NCI-H146 treated with DMSO at 0.1 percent for 48 hours (cell line): ENCODE measurements at regions not wholly inside any gene's neighbourhood (a gene's known extent, or its start where the extent isn't known, plus 50 kb on each side); places are given as distances from the start of the nearest gene placed in this dataset.

ENCODE experiments used
- DNase-seq: peaks from one replicate; lab custom pipeline; 2025; ENCODE audit not compliant: unreplicated experiment; lab: John Stamatoyannopoulos, UW

DNA sequence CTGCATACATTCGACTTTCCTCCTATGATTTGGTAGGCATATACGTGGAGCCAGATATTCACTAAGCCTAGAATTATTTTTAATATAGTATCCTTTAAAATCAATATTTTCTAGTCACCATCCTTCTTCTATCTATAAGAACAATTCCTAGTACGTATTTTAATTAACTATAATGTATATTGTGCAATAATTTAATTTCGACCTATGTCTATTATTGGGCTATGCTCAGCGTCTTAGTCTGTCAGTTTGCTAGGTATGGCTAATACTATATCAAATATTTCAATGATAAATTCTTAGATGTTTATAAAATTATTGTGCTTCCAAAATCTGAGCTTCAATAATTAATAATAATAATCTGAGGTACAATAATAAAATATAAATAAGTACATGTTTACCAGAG, 705.3 kb downstream of the PRELID2 start:
- no peak for DNase-seq

DNA sequence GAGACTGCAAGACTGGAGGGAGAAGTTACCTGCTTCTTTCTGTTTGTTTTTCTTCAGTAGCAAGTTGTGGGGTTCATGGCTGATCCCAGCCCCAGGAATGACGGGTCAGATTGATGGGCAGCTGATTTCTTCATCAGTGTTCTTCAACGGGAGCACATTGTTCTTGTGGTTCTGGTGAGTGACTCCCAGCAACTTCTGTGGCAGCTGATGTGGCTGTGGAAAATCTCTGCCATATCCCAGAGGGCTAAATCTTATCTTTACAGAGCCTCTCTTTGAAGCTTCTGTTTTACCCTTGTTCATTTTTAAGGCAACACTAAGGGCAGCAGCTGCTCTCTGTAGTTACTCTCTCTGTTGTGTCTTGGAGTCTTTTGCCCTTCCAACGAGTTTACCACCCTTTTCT, 710.3 kb downstream of the PRELID2 start:
- DNase-seq = no peak

DNA sequence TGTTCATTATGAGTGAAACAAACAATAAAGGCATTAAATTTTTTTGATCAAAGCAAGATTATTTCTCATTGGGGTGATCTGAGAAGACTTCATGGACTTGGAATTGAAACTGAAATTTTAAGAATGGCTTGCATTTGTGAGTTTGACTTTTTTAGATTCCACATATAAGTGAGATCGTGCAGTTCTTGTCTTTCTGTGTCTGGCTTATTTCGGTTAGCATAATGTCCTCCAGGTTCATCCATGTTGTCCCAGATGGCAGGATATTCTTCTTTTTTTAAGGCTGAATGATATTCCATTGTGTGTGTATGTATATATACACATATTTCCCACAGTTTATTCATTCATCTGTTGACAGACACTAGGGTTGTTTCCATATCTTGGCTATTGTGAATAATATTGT, 716.5 kb downstream of the PRELID2 start:
- DNase-seq = no peak

- no peak for DNase-seq
Measured at GRCh38 chr5:145118127-145118526, 717.0 kb downstream of the PRELID2 start.

GRCh38 chr5:145117285-145117684, 717.9 kb downstream of the PRELID2 start:
- no peak for DNase-seq

DNA sequence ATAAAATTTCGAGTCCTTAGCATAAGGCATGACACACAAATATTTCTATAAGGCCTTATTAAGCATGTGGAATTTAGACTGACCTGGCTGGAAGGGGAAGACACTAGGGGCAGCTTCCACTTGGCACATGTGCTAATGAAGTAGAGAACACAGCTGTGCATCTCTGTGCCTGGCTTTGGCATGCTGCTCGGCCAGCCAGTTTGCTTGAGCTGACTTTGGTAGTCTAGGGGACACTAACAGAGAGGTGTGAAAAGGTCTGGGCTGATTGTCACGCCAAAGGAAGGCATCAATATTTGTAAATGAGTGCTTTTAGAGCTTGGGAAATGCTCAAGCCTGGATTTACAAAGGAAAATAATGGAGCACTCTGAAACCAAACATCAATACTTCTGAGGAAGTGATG, 723.7 kb downstream of the PRELID2 start:
- no peak for DNase-seq

- no peak for DNase-seq
Measured at GRCh38 chr5:145110834-145111233, 724.3 kb downstream of the PRELID2 start.

GRCh38 chr5:145110181-145110580, 725.0 kb downstream of the PRELID2 start:
- no peak for DNase-seq

DNA sequence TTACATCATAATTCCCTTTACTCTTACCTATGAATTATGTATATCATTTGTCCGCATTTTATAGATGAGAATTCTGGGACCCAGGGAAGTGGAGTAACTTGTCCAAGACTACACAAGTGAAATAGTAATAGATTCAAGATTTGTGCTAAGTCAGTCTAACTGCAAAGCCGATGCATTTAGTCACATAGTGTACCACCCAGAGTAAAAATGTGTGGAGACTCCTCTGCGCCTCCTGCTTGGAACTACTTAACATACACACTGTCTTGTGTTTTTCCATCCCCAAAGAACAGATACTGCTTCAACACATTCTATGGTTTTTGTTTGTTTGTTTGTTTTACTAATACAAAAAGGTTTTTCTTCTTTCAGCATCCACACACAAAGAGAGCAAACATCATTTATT, 729.8 kb downstream of the PRELID2 start:
- DNase-seq = no peak

DNA sequence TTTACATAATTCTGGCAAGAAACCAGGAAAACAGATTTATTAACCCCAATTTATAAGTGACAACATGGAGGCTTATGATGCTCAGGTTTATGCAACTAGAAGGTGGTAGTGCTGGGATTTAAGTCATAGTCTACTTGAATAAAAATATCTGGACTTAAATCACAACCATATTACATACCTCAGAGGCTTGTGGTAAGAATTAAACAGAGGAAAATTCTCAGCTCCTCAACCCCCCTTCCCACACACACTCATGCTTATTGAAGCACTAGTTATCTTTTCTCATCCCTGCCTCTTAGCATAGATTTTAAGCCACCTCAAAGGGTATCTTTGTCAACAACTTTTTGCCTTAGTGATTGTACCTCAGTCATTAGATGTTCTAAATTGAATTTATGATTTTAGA, 731.0 kb downstream of the PRELID2 start:
- DNase-seq = no peak

- DNase-seq = no peak
Measured at GRCh38 chr5:145101246-145101645, 733.9 kb downstream of the PRELID2 start.

DNA sequence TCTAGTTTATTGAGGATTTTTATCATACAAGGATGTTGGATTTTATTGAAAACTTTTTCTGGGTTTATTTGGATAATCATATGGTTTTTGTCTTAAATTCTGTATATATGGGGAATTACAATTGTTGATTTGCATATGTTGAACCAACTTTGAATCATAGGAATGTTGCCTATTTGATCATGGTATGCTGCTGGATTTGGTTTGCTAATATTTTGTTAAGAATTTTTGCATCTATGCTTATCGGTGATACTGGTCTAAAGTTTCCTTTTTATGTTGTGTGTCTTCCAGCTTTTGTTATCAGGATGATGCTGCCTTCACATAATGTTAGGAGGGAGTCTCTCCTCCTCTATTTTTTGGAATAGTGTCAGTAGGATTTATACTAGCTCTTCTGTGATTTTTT, 745.0 kb downstream of the PRELID2 start:
- DNase-seq = no peak

GRCh38 chr5:145084834-145085233, 750.3 kb downstream of the PRELID2 start:
- DNase-seq = no peak

DNA sequence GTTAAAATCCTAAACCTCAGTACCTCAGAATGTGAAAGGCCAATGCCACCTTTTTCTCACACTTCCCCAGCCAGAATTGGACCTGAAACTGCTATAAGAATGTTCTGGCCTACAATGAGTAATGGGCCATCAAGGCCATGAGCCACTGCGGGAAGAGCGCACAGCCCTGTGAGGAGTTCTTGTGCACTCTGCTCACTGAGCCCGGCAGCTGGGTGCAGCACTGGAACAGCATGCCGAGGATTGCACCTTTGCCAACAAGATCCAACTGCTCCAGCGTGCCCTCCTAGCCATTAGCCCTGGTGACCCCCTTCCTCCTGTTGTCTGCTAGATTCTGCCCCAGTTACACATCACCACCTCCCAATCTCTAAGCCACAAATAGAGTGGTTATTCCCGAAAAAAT, 758.1 kb downstream of the PRELID2 start:
- DNase-seq = no peak

DNA sequence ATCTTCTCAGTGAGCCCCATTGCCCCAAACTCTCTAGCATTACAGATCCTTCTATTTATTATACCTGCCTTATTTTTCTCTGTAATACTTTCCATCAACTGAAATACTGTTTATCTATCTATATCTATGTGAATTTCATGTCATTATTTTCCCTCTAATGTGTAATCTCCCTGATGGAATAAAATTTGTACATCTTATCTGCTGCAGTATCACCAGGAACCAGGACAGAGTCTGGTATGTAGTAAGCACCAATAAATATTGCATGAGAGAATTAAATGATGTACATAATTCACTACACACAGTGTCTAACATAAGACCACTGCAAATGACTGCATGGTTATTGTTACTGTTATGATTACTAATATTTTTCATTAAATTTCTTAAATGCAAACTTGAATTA, 759.1 kb downstream of the PRELID2 start:
- no peak for DNase-seq

DNA sequence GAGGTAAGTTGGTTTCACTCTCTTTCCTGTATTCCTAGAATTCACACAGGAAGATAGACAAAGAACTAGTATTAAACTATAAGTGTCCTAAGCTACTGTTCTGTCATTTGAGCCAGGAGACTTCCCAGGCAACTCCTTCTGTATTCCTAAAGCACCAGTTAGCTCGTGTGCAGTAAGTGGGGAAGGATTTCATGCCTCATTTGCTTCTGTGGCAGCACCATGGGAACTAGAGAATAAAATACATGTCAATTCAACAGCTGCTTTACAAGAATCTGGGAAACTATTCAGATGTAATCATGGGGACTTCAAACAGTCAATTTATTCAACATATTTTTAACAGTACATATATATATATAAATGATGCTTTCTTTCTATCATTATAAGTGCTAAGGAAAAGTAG, 762.3 kb downstream of the PRELID2 start:
- DNase-seq = no peak

DNA sequence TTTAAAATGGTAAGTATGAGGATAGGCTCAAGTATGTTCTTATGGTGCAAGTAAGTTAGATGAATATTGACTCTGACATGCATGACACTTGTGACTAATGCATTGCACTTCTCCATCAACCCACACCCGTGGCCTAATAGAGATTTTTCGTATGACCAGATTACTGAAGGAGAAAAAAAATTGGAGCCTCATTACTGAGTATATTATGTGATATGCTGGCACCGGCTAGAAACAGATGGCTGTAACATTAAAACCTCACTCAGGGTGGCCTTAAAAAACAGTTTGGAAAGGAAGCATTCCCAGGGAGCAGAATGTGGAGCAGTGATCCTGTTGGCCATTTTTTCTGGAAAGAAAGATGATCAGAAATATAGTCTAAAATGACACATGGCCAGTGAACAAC, 766.4 kb downstream of the PRELID2 start:
- no peak for DNase-seq

GRCh38 chr5:145062280-145063062, 772.7 kb downstream of the PRELID2 start:
- DNase-seq = no peak

DNA sequence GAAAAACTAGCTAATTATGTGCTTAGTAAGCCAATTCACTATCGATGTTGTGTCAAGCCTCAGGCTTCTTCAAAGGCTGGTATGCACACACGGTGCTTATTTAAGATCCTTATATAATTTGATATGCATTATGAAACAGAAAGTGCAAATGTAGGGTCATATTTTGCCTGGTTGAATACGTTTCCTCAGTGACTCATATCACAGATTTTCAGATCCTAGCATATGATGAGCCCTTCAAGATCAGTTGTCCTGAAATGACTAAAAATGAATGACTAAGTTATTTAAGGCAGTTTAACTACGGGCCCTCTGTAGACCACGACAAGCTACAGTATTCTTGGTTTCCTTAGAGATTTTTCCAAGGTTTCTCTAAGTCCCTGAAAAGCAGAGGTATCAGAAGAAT, 778.3 kb downstream of the PRELID2 start:
- no peak for DNase-seq

GRCh38 chr5:145050181-145050580, 785.0 kb downstream of the PRELID2 start:
- DNase-seq = no peak

DNA sequence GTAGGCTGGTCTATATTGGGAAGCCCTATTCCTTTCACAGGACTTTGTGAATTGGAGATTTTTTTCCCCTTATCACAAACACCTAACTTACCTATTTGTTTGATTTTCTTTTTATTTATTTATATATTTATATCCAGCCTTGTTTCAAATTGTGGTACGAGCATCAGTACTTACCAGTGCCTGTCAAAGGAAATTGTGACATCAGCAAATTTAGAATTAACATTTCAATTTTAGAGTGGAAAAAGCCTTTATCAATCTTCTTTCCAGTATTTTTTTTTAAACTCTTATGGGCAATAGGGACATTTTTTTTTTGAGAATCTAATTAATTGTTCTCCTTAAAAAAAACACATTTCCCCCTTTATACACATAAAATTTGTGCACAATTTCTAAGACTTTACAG, 790.2 kb downstream of the PRELID2 start:
- no peak for DNase-seq

DNA sequence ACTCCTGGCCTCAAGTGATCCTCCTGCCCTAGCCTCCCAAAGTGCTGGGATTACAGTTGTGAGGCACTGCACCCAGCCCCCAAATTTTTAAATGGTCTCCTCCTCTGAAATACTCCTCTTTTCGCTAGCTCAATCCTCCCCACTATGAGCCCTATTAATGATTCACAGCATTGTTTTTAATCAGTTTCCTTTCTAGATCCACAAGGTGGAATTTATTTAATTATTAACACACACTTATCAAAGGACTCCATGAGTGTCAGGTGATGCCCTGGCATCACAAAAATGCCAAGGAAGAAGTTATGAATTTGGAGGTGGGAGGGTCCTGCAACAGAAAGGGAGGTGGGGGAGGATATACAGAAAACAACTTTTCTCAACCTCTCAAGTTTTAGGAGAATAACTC, 806.5 kb downstream of the PRELID2 start:
- DNase-seq = no peak

- no peak for DNase-seq
Measured at GRCh38 chr5:145027286-145027685, 807.9 kb downstream of the PRELID2 start.
